IMR-90 (cell line): ENCODE measurements at regions not wholly inside any gene's neighbourhood (a gene's known extent, or its start where the extent isn't known, plus 50 kb on each side); places are given as distances from the start of the nearest gene placed in this dataset.

ENCODE experiments used
- ATAC-seq: fragments of 200-7000 bp; cut with Tn5 transposase; 2 replicates; pipeline ENCODE4 v1.9.1; 2020; ENCODE audit warnings: low read depth, mild to moderate bottlenecking, moderate library complexity
- BruUV-seq: library from RNA; stranded (reverse); fragments of 400-500 nt; replicated peaks from 2 replicates; lab custom pipeline; 2021; lab: Mats Ljungman, UMichigan
- CTCF ChIA-PET: fragments of 300-600 bp; formaldehyde crosslinking; extraction: SDS; loops from one replicate; lab custom pipeline; 2021; ENCODE audit warnings: antibody characterized with exemption; lab: Yijun Ruan, JAX
- POLR2A ChIA-PET: fragments of 300-600 bp; sonication (Branson Sonifier 250); formaldehyde crosslinking; loops from one replicate; lab custom pipeline; 2022; ENCODE audit warnings: antibody characterized with exemption; ENCODE audit not compliant: unreplicated experiment; lab: Charles Lee
- DNase-seq: peaks from one replicate; pipeline ENCODE4 v3.0.0; 2013
- H2AFZ ChIP-seq: replicated peaks from 2 replicates; pipeline ENCODE3; 2013; ENCODE audit warnings: low read length, mild to moderate bottlenecking; ENCODE audit not compliant: poor library complexity
- H2AK5ac ChIP-seq: 2 replicates; pipeline ENCODE4 v1.6.1; 2013; ENCODE audit warnings: low read depth, low read length, inconsistent platforms
- H2AK9ac ChIP-seq: replicated peaks from 2 replicates; pipeline ENCODE3; 2013; ENCODE audit warnings: mild to moderate bottlenecking, low read depth, low read length, moderate library complexity; ENCODE audit not compliant: poor library complexity
- H2BK120ac ChIP-seq: 2 replicates; pipeline ENCODE4 v1.6.1; 2013; ENCODE audit warnings: low read depth, low read length, inconsistent platforms
- H2BK15ac ChIP-seq: 3 replicates; pipeline ENCODE4 v1.6.1; 2013; ENCODE audit warnings: low read depth, low read length, inconsistent platforms
- H2BK20ac ChIP-seq: 2 replicates; pipeline ENCODE4 v1.6.1; 2013; ENCODE audit warnings: low read depth, mild to moderate bottlenecking, inconsistent platforms, low read length, moderate library complexity
- H2BK5ac ChIP-seq: 2 replicates; pipeline ENCODE4 v1.6.1; 2013; ENCODE audit warnings: mild to moderate bottlenecking, low read depth, low read length, inconsistent platforms; ENCODE audit not compliant: poor library complexity, severe bottlenecking
- H3K14ac ChIP-seq: replicated peaks from 2 replicates; pipeline ENCODE4 v1.6.1; 2013; ENCODE audit warnings: low read depth, low read length, inconsistent platforms
- H3K18ac ChIP-seq: 2 replicates; pipeline ENCODE4 v1.6.1; 2013; ENCODE audit warnings: low read depth, low read length, control low read depth
- H3K23ac ChIP-seq: 2 replicates; pipeline ENCODE4 v1.6.1; 2013; ENCODE audit warnings: low read depth, low read length, inconsistent platforms
- H3K27ac ChIP-seq: 2 replicates; pipeline ENCODE4 v1.5.1; 2013; ENCODE audit warnings: mild to moderate bottlenecking, control low read depth, low read length; ENCODE audit not compliant: insufficient read depth
- H3K27me3 ChIP-seq: 2 replicates; pipeline ENCODE4 v1.6.1; 2013; ENCODE audit warnings: low read length; ENCODE audit not compliant: control insufficient read depth, insufficient read depth
- H3K36me3 ChIP-seq: 2 replicates; pipeline ENCODE4 v1.6.1; 2013; ENCODE audit warnings: low read length, mixed read lengths; ENCODE audit not compliant: control insufficient read depth, insufficient read depth
- H3K4ac ChIP-seq: 2 replicates; pipeline ENCODE4 v1.6.1; 2013; ENCODE audit warnings: low read depth, low read length, inconsistent platforms
- H3K4me1 ChIP-seq: 2 replicates; pipeline ENCODE4 v1.6.1; 2013; ENCODE audit warnings: low read length, mixed read lengths; ENCODE audit not compliant: control insufficient read depth, insufficient read depth
- H3K4me2 ChIP-seq: 2 replicates; pipeline ENCODE4 v1.6.1; 2013; ENCODE audit warnings: low read depth, mild to moderate bottlenecking, control low read depth, low read length, moderate library complexity
- H3K4me3 ChIP-seq: 2 replicates; pipeline ENCODE4 v1.5.1; 2013; ENCODE audit warnings: low read depth, mild to moderate bottlenecking, control low read depth, low read length, moderate library complexity; ENCODE audit not compliant: insufficient read depth
- H3K56ac ChIP-seq: 2 replicates; pipeline ENCODE4 v1.6.1; 2013; ENCODE audit warnings: low read length, inconsistent platforms; ENCODE audit not compliant: insufficient read depth; ENCODE audit errors: extremely low read depth
- H3K79me1 ChIP-seq, 2 experiments: 2 replicates each; pipeline ENCODE4 v1.6.1; 2013; ENCODE audit warnings: low read length in 2 of 2, inconsistent platforms in 1 of 2, low read depth in 1 of 2
- H3K9ac ChIP-seq: 2 replicates; pipeline ENCODE4 v1.6.1; 2013; ENCODE audit warnings: low read depth, low read length, control low read depth
- H3K9me1 ChIP-seq: 2 replicates; pipeline ENCODE4 v1.6.1; 2013; ENCODE audit warnings: low read length, inconsistent platforms; ENCODE audit not compliant: insufficient read depth
- H3K9me3 ChIP-seq: 2 replicates; pipeline ENCODE4 v1.6.1; 2013; ENCODE audit warnings: low read length; ENCODE audit not compliant: control insufficient read depth, insufficient read depth
- H4K20me1 ChIP-seq: 2 replicates; pipeline ENCODE4 v1.6.1; 2013; ENCODE audit warnings: low read length, inconsistent platforms; ENCODE audit not compliant: insufficient read depth
- H4K5ac ChIP-seq: 2 replicates; pipeline ENCODE4 v1.6.1; 2013; ENCODE audit warnings: mild to moderate bottlenecking, low read depth, low read length, control low read depth
- H4K8ac ChIP-seq, 2 experiments: 2 replicates each; pipeline ENCODE4 v1.6.1; 2013; ENCODE audit warnings: low read depth in 2 of 2, low read length in 2 of 2, control low read depth in 1 of 2, inconsistent platforms in 1 of 2
- H4K91ac ChIP-seq: 2 replicates; pipeline ENCODE4 v1.6.1; 2013; ENCODE audit warnings: low read depth, low read length, inconsistent platforms; ENCODE audit not compliant: insufficient read depth
- BHLHE40 ChIP-seq: fragments of 150-350 bp; IDR thresholded peaks from 2 replicates; pipeline ENCODE4 v1.6.1; 2016; ENCODE audit warnings: mild to moderate bottlenecking, low read depth, low read length
- CEBPB ChIP-seq: IDR thresholded peaks from 2 replicates; pipeline ENCODE4 v1.6.1; 2012; ENCODE audit warnings: low read depth, low read length, improper control_type of control experiment
- CHD1 ChIP-seq: IDR thresholded peaks from 2 replicates; pipeline ENCODE4 v1.6.1; 2012; ENCODE audit warnings: low read depth, low read length, improper control_type of control experiment
- ELK1 ChIP-seq: fragments of 150-350 bp; IDR thresholded peaks from 2 replicates; pipeline ENCODE4 v1.6.1; 2016; ENCODE audit warnings: low read depth, mild to moderate bottlenecking, low read length, moderate library complexity, borderline replicate concordance
- FOS ChIP-seq: fragments of 150-350 bp; IDR thresholded peaks from 2 replicates; pipeline ENCODE4 v1.6.1; 2016; ENCODE audit warnings: low read depth, low read length
- MAFK ChIP-seq: IDR thresholded peaks from 2 replicates; pipeline ENCODE4 v1.6.1; 2012; ENCODE audit warnings: low read depth, low read length, improper control_type of control experiment
- MAZ ChIP-seq: IDR thresholded peaks from 2 replicates; pipeline ENCODE4 v1.6.1; 2012; ENCODE audit warnings: low read depth, mild to moderate bottlenecking, low read length, improper control_type of control experiment, moderate library complexity, borderline replicate concordance
- MXI1 ChIP-seq: IDR thresholded peaks from 2 replicates; pipeline ENCODE4 v1.6.1; 2012; ENCODE audit warnings: low read depth, mild to moderate bottlenecking, low read length, moderate library complexity, borderline replicate concordance
- NFE2L2 ChIP-seq: fragments of 150-350 bp; IDR thresholded peaks from 2 replicates; pipeline ENCODE4 v1.6.1; 2016; ENCODE audit warnings: low read depth, mild to moderate bottlenecking, low read length
- RAD21 ChIP-seq: IDR thresholded peaks from 2 replicates; pipeline ENCODE4 v1.6.1; 2012; ENCODE audit warnings: low read length, improper control_type of control experiment
- RCOR1 ChIP-seq: IDR thresholded peaks from 2 replicates; pipeline ENCODE4 v1.6.1; 2012; ENCODE audit warnings: mild to moderate bottlenecking, low read length, improper control_type of control experiment; ENCODE audit not compliant: insufficient replicate concordance
- RFX5 ChIP-seq: IDR thresholded peaks from 2 replicates; pipeline ENCODE4 v1.8.0; 2012; ENCODE audit warnings: low read depth, mild to moderate bottlenecking, low read length, moderate library complexity
- SMC3 ChIP-seq: fragments of 150-350 bp; IDR thresholded peaks from 2 replicates; pipeline ENCODE4 v1.6.1; 2016; ENCODE audit warnings: low read depth, mild to moderate bottlenecking, antibody characterized with exemption, low read length, moderate library complexity
- USF2 ChIP-seq: fragments of 150-350 bp; IDR thresholded peaks from 2 replicates; pipeline ENCODE4 v1.6.1; 2017; ENCODE audit warnings: mild to moderate bottlenecking, antibody characterized with exemption, low read length, low read depth
- WGBS, 2 experiments: methylation state at CpG; one replicate each; pipeline versions ENCODE4 v1.1.5 to v1.1.7; 2013; ENCODE audit warnings: missing lambda C conversion rate in 2 of 2; ENCODE audit not compliant: insufficient read length in 1 of 2; ENCODE audit errors: extremely low coverage in 2 of 2; 5-methylcytosine and 5-hydroxymethylcytosine counted together
- dilution Hi-C: fragments of 300-500 bp; cut with HindIII; formaldehyde crosslinking; loops from one replicate; pipeline ENCODE4 v1.14.3; 2018; ENCODE audit warnings: low sequenced_read_pairs; ENCODE audit not compliant: unreplicated experiment
- in situ Hi-C: fragments of 300-500 bp; cut with MboI; formaldehyde crosslinking; loops from 3 replicates; pipeline ENCODE4 v1.14.3; 2019; ENCODE audit warnings: low sequenced_read_pairs, inconsistent platforms, mixed read lengths
- intact Hi-C: fragments of 100-400 bp; cut with micrococcal nuclease; formaldehyde crosslinking; loops from 2 replicates; pipeline ENCODE4 v1.10.0; 2022

- Histone ChIP-seq H4K5ac (no peak overlapping the region), H3K79me1 (no peaks in the 10 kb centered on the region), H2BK5ac (no peak overlapping the region), H2AK5ac (no peak overlapping the region), H2AFZ (no peak overlapping the region), H3K23ac (no peak overlapping the region), H3K27me3 (peaks cover 6% of the 10 kb centered on the region), H2BK20ac (no peak overlapping the region), H3K9me1 (no peaks in the 10 kb centered on the region), H3K56ac (no peak overlapping the region), H4K8ac (no peak overlapping the region), H3K4me1 (no peaks in the 10 kb centered on the region), H3K14ac (no peak overlapping the region), H2BK120ac (no peak overlapping the region), H3K4me3 (no peak overlapping the region), H2AK9ac (no peak overlapping the region), H3K27ac (no peak overlapping the region), H3K9ac (no peak overlapping the region), H4K91ac (no peak overlapping the region), H3K18ac (no peak overlapping the region), H3K4me2 (no peak overlapping the region), H3K4ac (no peak overlapping the region), H2BK15ac (no peak overlapping the region), H4K20me1 (no peaks in the 10 kb centered on the region), H3K36me3 (no peaks in the 10 kb centered on the region), H3K9me3 (no peaks in the 10 kb centered on the region)
- POLR2A ChIA-PET = no interaction called here
- no peak for TF ChIP-seq FOS
- TF ChIP-seq NFE2L2 = no peak
- no peak for TF ChIP-seq SMC3
- TF ChIP-seq RCOR1 = no peak
- no peak for TF ChIP-seq RFX5
- TF ChIP-seq USF2 = no peak
- no peak for TF ChIP-seq MXI1
- no peak for TF ChIP-seq RAD21
- no peak for TF ChIP-seq MAZ
- TF ChIP-seq CHD1 = no peak
- TF ChIP-seq BHLHE40 = no peak
- TF ChIP-seq MAFK = no peak
- TF ChIP-seq ELK1 = no peak
- TF ChIP-seq CEBPB = no peak
- CTCF ChIA-PET = no interaction called here
- DNase-seq (no peak), ATAC-seq (no peak)
- 76% methylated on average over 5 of the region's 8 CpGs; no CpG with 5 or more reads in 1 of the 2 experiments for WGBS, 2 experiments
- intact Hi-C loops (no loop called here), in situ Hi-C loops (no loop called here), dilution Hi-C loops (no loop called here)
- BruUV-seq = no TSS peak
These were observed 85.1 kb downstream of the C13orf42 start for GRCh38 chr13:51026016-51026415.
